ENCODE measurements at regions not wholly inside any gene's neighbourhood (a gene's known extent, or its start where the extent isn't known, plus 50 kb on each side); places are given as distances from the start of the nearest gene placed in this dataset.
"Not testable (repeated sequence)": the region's sequence is repeated elsewhere in the genome, so short reads cannot be mapped to it uniquely, and the experiment has no call there.

DNA sequence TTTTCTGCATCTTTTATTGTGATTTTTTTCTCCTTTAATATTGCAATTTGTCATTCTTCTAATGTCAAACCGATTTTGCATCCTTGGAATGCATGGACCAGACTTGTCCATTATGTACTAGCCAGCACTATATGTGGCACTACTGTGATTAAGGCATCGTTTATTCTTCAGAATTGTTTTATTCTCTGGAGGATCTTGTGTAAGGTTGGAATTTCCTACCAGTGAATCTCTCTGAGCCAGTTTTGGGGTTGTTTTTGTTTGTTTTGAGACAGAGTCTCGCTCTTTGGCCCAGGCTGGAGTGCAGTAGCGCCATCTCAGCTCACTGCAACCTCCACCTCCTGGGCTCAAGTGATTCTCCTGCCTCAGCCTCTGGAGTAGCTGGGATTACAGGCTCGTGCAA, 58.5 kb downstream of the IGLL5 start:
- DNase-seq, result no peak

DNA sequence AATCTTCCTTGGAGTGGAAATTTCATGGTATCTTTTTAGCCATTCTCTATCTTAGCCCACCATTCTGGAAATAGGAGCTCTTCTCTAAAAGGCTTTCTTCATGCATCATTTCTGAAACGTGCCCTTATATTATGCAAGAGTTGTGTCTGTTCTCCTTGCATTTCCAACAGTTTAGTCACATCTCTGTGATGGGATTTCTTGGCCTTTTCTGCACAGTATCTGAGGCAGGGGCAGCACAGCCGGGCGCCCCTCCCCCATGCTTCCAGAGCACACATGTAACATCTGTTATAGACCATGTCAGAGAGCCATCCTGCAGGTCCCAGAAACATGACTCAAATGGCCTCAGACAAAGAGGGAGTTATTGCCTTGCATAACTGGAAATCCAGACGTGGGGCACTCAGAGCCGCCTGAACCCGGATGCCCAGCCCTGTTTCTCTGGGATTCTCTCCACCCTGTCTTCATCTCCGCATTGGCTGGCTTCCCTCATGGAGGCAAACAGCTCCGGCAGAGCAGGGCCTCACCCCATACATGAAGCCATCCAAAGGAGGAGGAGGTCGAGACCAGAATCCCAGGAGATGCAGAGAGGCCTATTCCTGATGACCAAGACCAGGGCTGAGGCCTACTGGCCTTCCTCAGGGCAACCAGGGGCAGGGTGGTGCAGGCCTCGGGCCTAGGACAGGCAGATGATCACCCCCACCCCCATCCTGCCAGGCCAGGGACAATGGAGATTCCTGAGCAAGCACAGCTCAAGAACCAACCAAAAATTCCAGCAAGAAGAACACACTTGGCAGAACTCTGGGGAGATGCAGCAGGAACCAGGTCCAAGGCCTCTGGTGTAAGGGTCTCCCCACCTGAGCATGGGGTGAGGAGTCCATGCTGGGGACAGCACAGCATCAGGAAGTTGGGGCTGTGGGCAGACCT, 61.3 kb downstream of the IGLL5 start:
- no peak for DNase-seq

GRCh38 chr22:22949953-22950352, 62.3 kb downstream of the IGLL5 start:
- DNase-seq, result no peak

- no peak for DNase-seq
These were observed 63.4 kb downstream of the IGLL5 start for GRCh38 chr22:22951035-22951434.

GRCh38 chr22:22952531-22953280, 65.1 kb downstream of the IGLL5 start:
- no peak for DNase-seq

DNA sequence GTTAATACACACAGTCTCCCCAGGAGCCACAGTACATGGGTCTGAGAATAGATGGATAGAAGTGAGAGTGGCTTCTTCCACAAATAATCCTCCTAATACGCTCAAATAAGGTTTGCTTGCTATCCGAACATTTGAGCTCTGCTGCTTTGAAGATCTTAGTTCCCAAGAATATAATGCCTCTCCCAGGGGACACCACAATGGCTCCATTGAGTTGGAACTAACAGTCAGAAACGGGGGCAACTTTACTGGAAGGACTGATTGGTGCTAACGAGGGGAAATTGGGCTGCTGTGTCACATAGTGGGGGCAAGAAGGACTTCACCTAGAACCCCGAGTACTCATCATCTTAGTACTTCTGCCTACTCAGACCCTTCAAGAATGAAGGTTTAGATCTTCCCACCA, 66.2 kb downstream of the IGLL5 start:
- DNase-seq, result no peak

GRCh38 chr22:22954656-22955055, 67.0 kb downstream of the IGLL5 start:
- no peak for DNase-seq

DNA sequence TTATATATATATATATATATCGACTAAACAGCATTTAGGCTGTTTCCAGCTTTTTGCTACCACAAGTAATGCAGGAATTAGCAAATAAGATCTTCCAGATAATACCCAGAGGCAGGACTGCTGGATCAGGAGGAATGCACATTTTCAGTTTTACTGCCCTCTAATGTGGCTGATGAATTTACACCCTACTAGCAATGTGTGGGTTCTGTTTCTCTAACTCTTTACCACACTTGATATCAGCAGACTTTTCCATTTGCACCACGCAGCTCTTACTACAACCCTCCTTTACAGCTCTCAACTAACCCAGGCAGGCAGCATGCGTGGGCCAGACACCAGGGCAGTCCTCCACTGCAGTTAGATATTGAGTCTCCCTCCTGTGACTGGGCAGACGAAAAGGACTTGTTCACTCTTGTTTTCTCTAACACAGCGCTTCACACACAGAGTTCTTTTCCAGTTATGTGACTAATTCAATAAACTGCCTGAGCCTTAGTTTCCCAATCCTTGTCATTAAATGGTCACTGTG, 67.7 kb downstream of the IGLL5 start:
- no peak for DNase-seq

DNA sequence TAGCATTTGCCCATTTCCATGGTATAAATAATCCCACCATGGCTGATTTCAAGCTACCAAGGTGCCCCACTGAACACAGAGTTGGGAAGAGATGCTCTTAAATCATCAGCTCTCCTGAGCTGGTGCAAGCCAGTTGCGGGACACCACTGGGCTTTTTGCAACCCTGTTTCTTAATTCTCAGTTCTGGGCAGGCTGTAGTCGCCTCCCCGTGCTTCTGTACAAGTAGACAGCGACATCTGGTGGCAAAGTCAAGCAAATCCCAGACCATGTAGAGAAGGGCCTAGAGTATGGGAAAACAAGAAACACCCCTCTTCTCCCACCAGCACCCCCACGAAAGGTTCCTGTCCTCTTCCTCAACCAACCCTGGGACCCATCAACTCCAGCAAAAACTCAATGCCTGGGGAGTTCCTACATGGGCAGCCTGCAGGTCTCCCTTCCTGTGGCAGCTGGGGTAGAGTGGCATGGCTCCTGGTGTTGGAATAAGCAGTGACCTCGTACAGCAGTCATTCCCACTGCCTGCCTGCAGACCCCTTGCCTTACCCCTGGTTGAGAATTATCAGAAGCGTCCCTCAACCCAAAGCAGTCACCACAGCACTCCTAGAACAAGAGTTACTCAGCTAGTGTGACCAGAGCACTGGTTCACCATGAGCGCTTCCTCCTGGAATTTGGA, 68.4 kb downstream of the IGLL5 start:
- DNase-seq, result peak; percentile 56

GRCh38 chr22:22957090-22957489, 69.5 kb downstream of the IGLL5 start:
- DNase-seq, result no peak

DNA sequence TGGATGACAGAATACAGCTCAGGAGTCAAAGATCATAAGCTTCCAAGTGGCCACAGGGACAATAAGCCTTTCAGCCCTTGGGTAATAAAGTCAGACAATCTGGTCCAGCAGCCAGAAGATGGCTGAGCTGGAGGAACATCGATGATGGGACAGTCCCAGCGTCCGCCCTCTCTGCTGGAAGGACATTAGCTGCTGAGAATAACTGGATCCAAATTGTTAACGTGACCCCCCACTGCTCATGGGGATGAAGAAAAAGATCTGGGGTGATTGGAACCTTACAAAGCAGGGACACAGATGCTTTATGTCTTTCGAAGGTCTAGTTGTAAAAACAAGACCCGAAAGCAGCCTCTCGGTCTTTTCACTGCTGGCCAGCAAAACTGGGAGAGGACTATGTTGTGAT, 71.0 kb downstream of the IGLL5 start:
- DNase-seq, result no peak

DNA sequence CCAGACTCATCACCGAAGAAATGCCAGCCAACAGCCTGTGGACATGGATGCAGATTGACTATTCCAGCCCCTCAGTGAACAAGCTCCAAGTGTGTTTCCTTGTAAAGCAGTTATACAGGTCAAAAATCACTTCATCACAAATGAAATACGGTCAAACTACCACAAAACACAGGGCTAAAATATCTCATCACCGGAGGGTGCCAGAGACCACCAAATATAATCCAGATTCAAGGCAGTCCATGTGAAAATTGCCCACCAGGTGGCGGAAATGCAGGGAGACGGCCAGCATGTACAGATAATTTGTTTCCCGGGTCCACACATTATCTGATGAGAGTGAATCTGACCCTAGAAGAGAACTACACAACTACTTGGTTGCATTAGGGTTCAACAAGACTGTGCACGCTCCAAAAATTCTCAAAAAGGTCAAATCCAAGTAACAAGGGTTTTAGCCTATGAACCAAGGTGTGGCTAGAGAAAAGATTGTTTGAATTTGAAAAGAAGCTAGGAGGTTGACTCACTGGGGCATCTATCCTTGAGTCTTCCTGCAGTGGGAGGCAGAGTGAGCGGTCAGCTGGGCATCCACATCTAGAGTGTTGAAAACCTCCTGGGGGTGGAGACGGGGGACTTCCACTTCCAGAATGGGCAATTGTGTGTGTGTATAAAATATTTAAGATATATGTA, 71.7 kb downstream of the IGLL5 start:
- peak; percentile 76 for DNase-seq

GRCh38 chr22:22960307-22960706, 72.7 kb downstream of the IGLL5 start:
- no peak for DNase-seq

DNA sequence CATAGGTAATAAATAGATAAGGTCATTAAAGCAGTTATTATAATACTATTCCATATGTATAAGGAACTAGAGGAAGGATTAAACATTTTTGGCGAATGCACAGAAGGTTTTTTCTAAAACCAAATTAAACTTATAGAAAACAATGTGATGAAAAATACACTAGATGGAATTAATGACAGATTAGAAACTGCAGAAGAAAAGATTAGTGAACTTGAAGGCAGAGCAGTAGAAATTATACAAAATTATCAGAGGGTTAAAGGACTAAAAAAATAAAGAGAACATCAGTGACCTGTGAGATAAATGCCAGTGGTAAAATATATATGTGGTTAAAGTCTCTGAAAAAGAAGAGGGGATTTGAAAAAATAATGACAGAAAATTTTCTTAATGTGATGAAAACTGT, 74.0 kb downstream of the IGLL5 start:
- no peak for DNase-seq

DNA sequence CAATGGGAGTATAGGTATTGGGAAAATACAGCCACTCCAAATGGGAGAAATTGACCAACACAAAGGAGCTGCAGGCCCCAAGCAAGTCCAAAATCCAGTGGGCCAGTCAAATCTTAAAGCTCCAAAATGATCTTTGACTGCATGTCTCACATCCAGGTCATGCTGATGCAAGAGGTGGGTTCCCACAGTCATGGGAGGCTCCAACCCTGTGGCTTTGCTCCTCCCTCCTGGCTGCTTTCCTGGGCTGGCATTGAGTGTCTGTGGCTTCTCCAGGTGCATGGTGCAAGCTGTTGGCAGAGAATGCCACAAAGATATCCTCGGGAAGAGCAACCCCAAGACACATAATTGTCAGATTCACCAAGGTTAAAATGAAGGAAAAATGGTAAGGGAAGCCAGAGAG, 80.8 kb downstream of the IGLL5 start:
- DNase-seq, result no peak

GRCh38 chr22:22972605-22973004, 85.0 kb downstream of the IGLL5 start:
- not testable (repeated sequence) for DNase-seq

DNA sequence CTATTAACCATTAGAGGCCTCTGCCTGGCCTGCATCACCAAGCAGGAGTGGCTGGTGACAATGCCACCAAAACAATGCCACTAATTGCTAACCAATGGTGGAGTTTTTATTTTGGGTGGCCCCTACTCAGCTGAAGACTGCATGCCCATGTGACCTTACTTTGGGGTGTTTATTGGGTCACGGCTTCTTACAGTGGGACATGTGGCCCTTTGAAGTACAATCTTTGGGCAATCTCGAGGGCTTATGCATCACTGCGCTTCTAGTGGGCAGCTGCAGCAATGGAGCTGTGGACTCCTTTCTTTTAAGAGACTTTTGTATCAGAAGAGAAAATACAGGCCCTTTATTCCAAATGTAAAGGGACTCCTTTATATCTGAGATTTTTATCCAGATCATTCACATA, 85.7 kb downstream of the IGLL5 start:
- DNase-seq, result no peak

DNA sequence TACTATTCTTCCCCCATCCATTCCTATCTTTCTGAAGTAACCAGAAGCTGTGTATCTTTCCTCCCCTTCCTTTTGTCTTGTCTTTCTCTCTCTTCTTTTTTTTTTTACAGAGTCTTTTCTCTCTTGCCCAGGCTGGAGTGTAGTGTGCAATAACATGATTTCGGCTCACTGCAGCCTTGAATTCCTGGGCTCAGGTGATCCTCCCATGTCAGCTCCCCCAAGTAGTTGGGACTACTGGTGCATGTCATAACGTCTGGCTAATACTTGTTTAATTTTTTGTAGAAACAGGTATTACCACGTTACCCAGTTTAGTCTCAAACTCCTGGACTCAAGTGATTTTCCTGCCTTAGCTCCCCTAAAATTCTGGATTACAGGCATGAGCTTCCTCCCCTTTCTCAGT, 86.5 kb downstream of the IGLL5 start:
- DNase-seq, result no peak

GRCh38 chr22:22974795-22975580, 87.4 kb downstream of the IGLL5 start:
- peak; percentile 31 for DNase-seq

- DNase-seq, result no peak
These were observed 88.7 kb downstream of the IGLL5 start for GRCh38 chr22:22976033-22976922.
